ENCODE measurements at regions not wholly inside any gene's neighbourhood (a gene's known extent, or its start where the extent isn't known, plus 50 kb on each side); places are given as distances from the start of the nearest gene placed in this dataset.
"Not testable (repeated sequence)": the region's sequence is repeated elsewhere in the genome, so short reads cannot be mapped to it uniquely, and the experiment has no call there.

- TF ChIP-seq POLR2A (IDR thresholded peaks at IDR 0.05); POLR2AphosphoS5 (IDR thresholded peaks at IDR 0.05; ENCODE audit: insufficient read depth in 1 of 2, low read depth in 1 of 2); CTCF (IDR thresholded peaks at IDR 0.05): not testable (repeated sequence)
These were observed 93.6 kb downstream of the ALG1L2 start for GRCh38 chr3:130175195-130175594.
